ENCODE measurements at regions not wholly inside any gene's neighbourhood (a gene's known extent, or its start where the extent isn't known, plus 50 kb on each side); places are given as distances from the start of the nearest gene placed in this dataset.

DNA sequence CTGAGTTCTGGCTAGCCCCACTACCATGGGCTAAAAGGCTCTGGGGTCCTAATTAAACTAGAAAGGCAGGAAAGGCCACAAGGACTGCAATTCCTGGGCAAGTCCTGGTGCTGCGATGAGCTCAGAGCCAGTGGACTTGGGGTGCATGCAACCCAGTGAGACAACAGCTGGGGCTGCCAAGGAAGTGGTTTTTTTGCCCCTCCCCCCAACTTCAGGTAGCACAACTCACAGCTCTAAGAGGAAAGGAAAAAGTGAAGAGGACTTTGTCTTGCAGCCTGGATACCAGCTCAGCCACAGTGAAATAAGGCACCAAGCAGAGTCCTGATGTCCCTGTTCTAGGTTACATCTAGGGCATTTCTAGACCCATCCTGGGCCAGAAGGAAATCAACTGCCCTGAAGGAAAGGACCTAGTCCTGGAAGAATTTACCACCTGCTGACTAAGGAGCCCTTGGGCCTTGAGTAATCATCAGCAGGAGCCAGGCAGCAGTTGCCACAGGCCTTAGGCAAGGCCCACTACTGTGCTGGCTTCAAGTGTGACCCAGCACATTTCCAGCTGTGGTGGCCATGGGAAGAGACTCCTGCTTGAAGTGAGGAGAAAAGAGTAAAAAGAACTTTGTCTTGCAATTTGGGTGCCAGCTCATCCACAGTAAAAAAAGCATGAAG lies 358.4 kb downstream of the BTBD3 start:
- no peak for TF ChIP-seq CTCF (IDR thresholded peaks at IDR 0.05; ENCODE audit: insufficient read depth, low read depth, low read length, missing control alignments)
- no peak for DNase-seq (ENCODE audit: low read depth)
- no peak overlapping the region for H3K4me3 ChIP-seq (ENCODE audit: low read depth, low read length)

GRCh38 chr20:12287575-12287974 lies 369.9 kb downstream of the BTBD3 start:
- TF ChIP-seq CTCF (IDR thresholded peaks at IDR 0.05; ENCODE audit: insufficient read depth, low read depth, low read length, missing control alignments) = no peak
- no peak for DNase-seq (ENCODE audit: low read depth)
- H3K4me3 ChIP-seq (ENCODE audit: low read depth, low read length) = no peak overlapping the region

- DNase-seq (ENCODE audit: low read depth) = no peak
- no peak for TF ChIP-seq CTCF (IDR thresholded peaks at IDR 0.05; ENCODE audit: insufficient read depth, low read depth, low read length, missing control alignments)
- no peak overlapping the region for H3K4me3 ChIP-seq (ENCODE audit: low read depth, low read length)
Measured at GRCh38 chr20:12289465-12289864, 371.8 kb downstream of the BTBD3 start.

DNA sequence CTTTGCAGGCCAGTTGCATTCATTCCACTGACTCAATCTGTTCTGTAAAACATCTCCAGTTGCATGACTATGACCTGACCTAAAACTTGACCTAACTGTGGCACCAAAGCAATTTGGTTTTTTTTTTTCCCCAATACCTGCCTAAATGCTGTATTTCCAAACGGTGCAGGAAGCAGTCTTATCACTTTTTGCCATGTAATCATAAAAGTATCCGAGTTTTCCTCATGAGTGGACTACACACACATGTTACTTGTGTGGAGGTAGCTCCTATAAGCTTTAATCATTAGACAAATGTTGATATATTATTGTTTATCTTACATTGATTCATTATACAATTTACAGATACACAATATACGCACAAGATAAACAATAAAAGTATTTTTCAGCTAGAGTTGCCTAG lies 373.7 kb downstream of the BTBD3 start:
- no peak for TF ChIP-seq CTCF (IDR thresholded peaks at IDR 0.05; ENCODE audit: insufficient read depth, low read depth, low read length, missing control alignments)

GRCh38 chr20:12293900-12294299 lies 376.2 kb downstream of the BTBD3 start:
- no peak for DNase-seq (ENCODE audit: low read depth)
- H3K4me3 ChIP-seq (ENCODE audit: low read depth, low read length) = no peak overlapping the region
- no peak for TF ChIP-seq CTCF (IDR thresholded peaks at IDR 0.05; ENCODE audit: insufficient read depth, low read depth, low read length, missing control alignments)

More for the DNA sequence above, 373.7 kb downstream of the BTBD3 start:
- DNase-seq (ENCODE audit: low read depth) = no peak
- no peak overlapping the region for H3K4me3 ChIP-seq (ENCODE audit: low read depth, low read length)

GRCh38 chr20:12294678-12295077 lies 377.0 kb downstream of the BTBD3 start:
- no peak for TF ChIP-seq CTCF (IDR thresholded peaks at IDR 0.05; ENCODE audit: insufficient read depth, low read depth, low read length, missing control alignments)
- DNase-seq (ENCODE audit: low read depth) = no peak

More at GRCh38 chr20:12294678-12295077, 377.0 kb downstream of the BTBD3 start:
- H3K4me3 ChIP-seq (ENCODE audit: low read depth, low read length) = no peak overlapping the region
